ENCODE measurements at regions not wholly inside any gene's neighbourhood (a gene's known extent, or its start where the extent isn't known, plus 50 kb on each side); places are given as distances from the start of the nearest gene placed in this dataset.
"Not testable (repeated sequence)": the region's sequence is repeated elsewhere in the genome, so short reads cannot be mapped to it uniquely, and the experiment has no call there.

DNA sequence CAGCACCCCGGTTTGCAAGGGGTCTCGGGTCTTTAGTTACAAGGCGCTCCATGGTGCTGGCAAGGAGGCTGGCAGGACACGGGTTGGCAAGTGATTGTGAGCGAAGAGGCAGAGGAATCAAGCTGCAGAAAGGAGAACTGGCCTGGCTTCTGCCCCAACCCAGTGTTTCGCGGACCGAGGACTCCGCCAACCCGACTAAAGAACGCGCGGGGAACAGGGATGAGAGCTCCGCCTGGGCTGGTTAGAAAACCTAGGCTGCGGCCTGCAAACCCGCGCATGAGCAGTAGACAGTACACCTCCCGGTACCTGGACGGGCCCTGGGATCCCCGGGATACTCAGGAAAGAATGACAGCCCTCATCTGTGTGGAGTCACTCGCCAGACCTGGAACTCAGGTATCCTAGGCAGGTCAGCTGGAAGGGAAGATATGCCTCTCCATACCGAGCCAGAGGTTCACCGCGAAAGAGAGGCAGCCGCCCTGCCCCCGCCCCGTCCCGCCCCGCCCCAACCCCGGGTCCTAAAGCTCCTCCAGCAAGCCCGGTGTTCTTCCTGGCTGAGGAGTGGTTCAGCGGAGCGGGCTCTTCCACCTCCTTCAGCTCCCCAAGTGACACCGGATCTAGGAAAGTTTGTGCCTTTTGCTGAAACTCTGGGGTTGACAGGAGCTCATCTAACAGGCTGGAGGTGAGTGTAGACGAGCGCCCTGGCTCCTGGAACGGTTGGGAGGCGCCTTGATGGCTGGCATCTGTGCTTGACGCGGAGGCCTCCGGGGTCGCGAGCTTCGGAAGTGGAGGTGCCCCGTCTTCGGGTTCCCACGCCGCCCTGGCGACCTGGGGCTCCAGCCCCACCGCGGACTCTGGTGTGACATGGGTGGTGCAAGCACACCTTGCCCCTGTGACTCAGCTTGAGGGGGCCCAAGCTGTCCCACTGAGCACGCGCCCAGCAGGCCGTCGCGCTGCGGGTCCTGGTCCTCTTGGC lies 1847.3 kb upstream of the DEFB115 start:
- DNase-seq (ENCODE audit: low read depth): no peak
- TF ChIP-seq, protein P1, sequence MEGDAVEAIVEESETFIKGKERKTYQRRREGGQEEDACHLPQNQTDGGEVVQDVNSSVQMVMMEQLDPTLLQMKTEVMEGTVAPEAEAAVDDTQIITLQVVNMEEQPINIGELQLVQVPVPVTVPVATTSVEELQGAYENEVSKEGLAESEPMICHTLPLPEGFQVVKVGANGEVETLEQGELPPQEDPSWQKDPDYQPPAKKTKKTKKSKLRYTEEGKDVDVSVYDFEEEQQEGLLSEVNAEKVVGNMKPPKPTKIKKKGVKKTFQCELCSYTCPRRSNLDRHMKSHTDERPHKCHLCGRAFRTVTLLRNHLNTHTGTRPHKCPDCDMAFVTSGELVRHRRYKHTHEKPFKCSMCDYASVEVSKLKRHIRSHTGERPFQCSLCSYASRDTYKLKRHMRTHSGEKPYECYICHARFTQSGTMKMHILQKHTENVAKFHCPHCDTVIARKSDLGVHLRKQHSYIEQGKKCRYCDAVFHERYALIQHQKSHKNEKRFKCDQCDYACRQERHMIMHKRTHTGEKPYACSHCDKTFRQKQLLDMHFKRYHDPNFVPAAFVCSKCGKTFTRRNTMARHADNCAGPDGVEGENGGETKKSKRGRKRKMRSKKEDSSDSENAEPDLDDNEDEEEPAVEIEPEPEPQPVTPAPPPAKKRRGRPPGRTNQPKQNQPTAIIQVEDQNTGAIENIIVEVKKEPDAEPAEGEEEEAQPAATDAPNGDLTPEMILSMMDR (IDR thresholded peaks at IDR 0.05; ENCODE audit: insufficient read depth, low read depth, low read length, missing control alignments): no peak
- H3K4me3 ChIP-seq (ENCODE audit: low read depth, low read length): no peak overlapping the region

DNA sequence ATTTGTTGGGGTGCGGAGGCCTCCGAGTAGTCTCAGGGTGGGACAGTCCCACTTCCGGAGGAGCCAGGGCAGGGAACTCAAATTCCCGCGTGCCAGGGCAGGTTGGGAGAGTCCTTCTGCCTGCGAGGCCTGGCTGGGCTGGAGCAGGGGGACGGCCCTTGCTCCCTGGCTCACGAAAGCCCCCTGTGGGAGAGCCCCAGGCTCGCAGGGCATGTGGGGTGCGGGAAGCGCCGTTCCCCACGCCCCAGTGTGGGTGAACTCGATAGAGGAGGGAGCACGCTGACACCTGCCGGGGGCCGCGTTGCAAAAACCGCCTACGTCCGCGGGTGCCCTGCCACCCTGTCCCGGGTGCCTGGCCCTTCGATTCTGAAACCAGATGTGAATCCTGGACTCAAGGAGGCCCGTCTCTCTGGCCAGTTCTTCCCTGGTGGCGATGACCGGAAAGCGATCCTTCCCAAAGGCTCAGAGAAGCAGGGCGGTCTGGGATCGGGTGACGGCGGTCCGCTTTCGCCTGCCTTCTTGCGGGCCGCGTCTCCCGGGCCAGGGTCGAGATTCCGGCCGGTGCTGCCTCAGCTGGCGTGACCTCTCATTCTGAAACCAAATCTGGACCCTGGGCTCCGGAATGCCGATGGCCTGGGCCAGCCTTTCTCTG lies 1846.5 kb upstream of the DEFB115 start:
- TF ChIP-seq, protein P1 (IDR thresholded peaks at IDR 0.05; ENCODE audit: insufficient read depth, low read depth, low read length, missing control alignments): no peak
- no peak for DNase-seq (ENCODE audit: low read depth)
- H3K4me3 ChIP-seq (ENCODE audit: low read depth, low read length): no peak overlapping the region

DNA sequence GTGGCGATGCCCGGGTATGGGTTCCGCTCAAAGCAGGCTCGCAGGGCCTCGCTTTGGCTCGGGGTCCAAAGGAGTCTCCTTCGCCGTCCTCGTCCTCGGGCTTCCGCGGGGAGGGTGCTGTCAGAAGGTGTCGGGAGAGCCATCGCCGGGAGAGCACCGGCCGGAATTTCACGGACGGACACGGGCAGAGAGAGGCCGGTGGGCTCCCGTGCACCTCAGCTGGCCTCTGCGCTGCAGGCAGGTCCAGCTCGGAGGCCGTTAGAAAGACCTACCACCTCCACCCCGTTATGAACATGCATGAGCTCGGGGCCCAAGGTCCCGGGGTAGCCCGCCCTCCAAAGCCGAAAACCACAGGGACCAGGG lies 1846.0 kb upstream of the DEFB115 start:
- not testable (repeated sequence) for DNase-seq (ENCODE audit: low read depth); H3K4me3 ChIP-seq (ENCODE audit: low read depth, low read length)

DNA sequence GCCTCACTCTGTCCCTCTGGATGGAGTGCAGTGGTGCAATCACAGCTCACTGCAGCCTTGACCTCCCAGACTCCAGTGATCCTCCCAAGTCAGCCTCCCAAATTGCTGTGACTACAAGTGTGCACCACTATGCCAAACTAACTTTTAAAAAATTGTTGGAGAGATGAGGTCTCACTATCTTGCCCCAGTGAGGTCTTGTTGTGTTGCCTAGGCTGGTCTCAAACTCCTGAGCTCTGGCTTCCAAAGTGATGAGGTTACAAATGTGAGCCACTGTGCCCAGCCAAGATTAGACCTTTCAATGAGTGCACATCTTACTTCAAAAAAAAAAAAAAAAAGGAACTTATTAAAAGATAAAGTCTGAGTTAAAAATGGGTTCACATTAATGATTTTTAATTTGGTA lies 1838.1 kb upstream of the DEFB115 start:
- TF ChIP-seq, protein P1 (IDR thresholded peaks at IDR 0.05; ENCODE audit: insufficient read depth, low read depth, low read length, missing control alignments): no peak
- DNase-seq (ENCODE audit: low read depth): no peak
- H3K4me3 ChIP-seq (ENCODE audit: low read depth, low read length): no peak overlapping the region

DNA sequence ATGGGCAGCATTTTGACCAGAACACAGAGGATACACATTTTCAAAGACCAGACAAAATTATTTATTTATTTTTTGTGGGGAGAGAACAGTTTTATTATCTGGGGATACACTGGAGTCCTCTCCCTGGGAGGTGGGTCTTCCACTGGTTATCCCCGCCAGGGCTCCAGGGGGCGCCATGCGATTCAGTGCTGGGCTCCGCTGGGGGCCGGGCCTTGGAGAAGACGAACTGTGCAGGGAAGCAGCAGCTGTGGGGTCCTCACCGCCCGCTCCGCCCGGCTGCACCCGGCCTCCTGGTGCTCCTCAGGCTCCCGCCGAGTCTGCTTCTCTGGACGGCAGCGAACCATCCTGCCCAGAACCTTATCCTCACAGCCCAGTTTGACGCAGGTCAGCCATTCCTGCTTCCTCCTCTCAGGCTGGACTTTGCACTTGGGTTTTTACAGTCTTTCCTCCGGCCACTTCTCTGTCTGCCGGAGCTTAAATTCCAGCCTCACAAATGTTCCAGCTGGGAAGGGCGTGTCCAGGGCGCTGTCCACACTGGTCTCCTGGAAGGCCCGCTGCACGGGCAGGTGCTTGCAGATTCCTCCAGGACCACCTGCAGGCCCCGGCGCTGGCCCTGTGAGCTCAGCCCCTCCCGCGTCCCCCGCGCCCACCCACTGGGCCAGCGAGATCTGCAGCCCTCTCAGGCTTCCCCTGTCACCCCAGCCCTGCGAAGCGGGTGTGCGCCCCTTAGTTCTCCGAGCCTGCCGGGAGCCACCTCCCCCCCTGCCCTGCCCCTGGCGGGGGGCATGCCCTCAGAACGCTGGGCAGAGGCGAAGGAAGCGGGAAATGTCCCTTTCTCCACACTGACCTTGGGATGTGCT lies 1830.0 kb upstream of the DEFB115 start:
- no peak for DNase-seq (ENCODE audit: low read depth)
- no peak overlapping the region for H3K4me3 ChIP-seq (ENCODE audit: low read depth, low read length)
- TF ChIP-seq, protein P1 (IDR thresholded peaks at IDR 0.05; ENCODE audit: insufficient read depth, low read depth, low read length, missing control alignments): no peak

DNA sequence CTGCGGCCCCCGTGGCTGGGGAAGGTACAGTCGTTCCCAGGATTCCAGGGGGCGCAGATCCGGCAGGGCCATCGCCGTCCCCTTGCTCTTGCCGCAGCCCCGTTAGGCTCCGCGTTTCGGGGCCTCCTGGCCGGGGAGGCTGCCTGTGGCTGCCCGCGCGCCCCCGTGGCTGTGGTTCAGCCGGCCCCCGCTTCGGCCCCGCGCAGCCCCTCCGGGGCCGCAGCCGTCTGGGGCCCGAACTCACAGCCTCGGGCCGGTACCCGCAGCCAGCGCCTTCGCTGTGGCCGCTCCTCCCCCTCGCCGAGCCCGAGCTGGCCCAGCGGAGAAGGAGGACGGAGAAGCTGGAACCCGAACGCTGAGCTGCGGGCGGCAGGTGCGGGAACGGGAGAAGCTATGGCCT lies 1826.9 kb upstream of the DEFB115 start:
- no peak overlapping the region for H3K4me3 ChIP-seq (ENCODE audit: low read depth, low read length)
- TF ChIP-seq, protein P1 (IDR thresholded peaks at IDR 0.05; ENCODE audit: insufficient read depth, low read depth, low read length, missing control alignments): no peak
- no peak for DNase-seq (ENCODE audit: low read depth)

DNA sequence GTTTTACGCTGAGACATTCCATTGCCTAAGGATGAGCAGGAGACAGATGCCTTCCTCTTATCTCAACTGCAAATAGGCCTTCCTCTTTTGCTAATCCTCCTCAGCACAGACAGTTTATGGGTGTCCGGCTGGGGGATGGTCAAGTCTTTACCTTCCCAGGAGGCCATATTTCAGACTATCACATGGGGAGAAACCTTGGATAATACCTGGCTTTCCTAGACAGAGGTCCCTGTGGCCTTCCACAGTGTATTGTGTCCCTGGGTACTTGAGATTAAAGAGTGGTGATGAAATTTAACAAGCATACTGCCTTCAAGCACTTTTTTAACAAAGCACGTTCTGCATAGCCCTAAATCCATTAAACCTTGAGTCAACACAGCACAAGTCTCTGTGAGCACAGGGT lies 1816.7 kb upstream of the DEFB115 start:
- DNase-seq (ENCODE audit: low read depth); H3K4me3 ChIP-seq (ENCODE audit: low read depth, low read length): not testable (repeated sequence)

All from GM12865 (cell line).